Esophagus squamous epithelium (tissue), 5 donors: ENCODE measurements at regions not wholly inside any gene's neighbourhood (a gene's known extent, or its start where the extent isn't known, plus 50 kb on each side); places are given as distances from the start of the nearest gene placed in this dataset.

ENCODE experiments used
- DNase-seq: peaks from one replicate; lab custom pipeline; 2025; lab: John Stamatoyannopoulos, UW
- H3K27ac ChIP-seq, 4 donors: fragments of 200-600 bp; sonication (generic); one replicate each; pipeline ENCODE4 v1.5.1; 2016 to 2019; ENCODE audit warnings: mild to moderate bottlenecking in 1 of 4
- H3K27me3 ChIP-seq, 4 donors: fragments of 200-600 bp; sonication (generic); 1 replicate in 3 of 4; 2 replicates in 1 of 4; pipeline versions ENCODE4 v1.5.1 to v1.6.0; 2017 to 2021; ENCODE audit warnings: antibody characterized with exemption in 1 of 4
- H3K36me3 ChIP-seq, 3 donors: fragments of 200-600 bp; sonication (generic); one replicate each; pipeline ENCODE4 v1.5.1; 2016 to 2019
- H3K4me1 ChIP-seq, 3 donors: fragments of 200-600 bp; sonication (generic); one replicate each; pipeline ENCODE4 v1.5.1; 2017 to 2019
- H3K4me3 ChIP-seq, 4 donors: fragments of 200-600 bp; sonication (generic); 1 replicate in 3 of 4; 2 replicates in 1 of 4; pipeline ENCODE4 v1.5.1; 2016 to 2019; ENCODE audit warnings: mild to moderate bottlenecking in 2 of 4, moderate library complexity in 1 of 4
- H3K9me3 ChIP-seq, 3 donors: fragments of 200-600 bp; sonication (generic); one replicate each; pipeline ENCODE4 v1.5.1; 2016 to 2019
- POLR2A ChIP-seq, 4 donors: fragments of 450-650 bp; IDR thresholded peaks; one replicate each; pipeline ENCODE4 v1.6.1; 2017; ENCODE audit warnings: antibody characterized with exemption in 4 of 4, mild to moderate bottlenecking in 4 of 4, moderate library complexity in 3 of 4
- WGBS, 2 donors: methylation state at CpG; one replicate each; pipeline ENCODE4 v1.1.5; 2018; 5-methylcytosine and 5-hydroxymethylcytosine counted together
- intact Hi-C: fragments of 100-400 bp; cut with DNase I; formaldehyde crosslinking; loops from one replicate; pipeline ENCODE4 v1.15.0; 2022
- TF ChIP-seq, protein P1 (sequence below), 6 experiments: fragments of 450-650 bp in 4 of 6; fragments of 200-600 bp in 2 of 6; sonication (generic) in 2 of 6; IDR thresholded peaks; one replicate each; pipeline ENCODE4 v1.5.1; 2016 to 2019; ENCODE audit warnings: antibody characterized with exemption in 6 of 6, mild to moderate bottlenecking in 4 of 6, moderate library complexity in 4 of 6
- donor health status: DM: yes; HTN: yes; CAD: no.

DNA sequence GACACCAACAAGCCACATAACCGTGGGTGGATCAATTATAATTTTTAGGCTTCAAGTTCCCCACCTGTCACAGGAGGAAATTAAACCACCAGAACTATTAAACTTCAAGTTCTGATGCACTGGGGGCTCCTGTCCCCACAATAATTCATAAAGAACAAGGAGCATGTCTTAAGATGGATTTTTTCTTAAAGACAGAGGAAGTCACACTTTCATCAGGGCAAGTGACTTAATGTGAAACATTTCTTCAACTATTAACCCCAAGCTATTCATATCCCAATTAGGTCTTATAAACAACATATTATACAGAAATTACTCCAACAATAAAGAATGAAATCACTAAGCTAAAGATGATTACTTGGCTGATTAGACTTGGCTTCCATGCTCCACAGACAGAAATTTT lies 292.5 kb downstream of the ETAA1 start:
- WGBS, 2 donors = 27 to 31% methylated on average over 1 of the region's 1 CpG

DNA sequence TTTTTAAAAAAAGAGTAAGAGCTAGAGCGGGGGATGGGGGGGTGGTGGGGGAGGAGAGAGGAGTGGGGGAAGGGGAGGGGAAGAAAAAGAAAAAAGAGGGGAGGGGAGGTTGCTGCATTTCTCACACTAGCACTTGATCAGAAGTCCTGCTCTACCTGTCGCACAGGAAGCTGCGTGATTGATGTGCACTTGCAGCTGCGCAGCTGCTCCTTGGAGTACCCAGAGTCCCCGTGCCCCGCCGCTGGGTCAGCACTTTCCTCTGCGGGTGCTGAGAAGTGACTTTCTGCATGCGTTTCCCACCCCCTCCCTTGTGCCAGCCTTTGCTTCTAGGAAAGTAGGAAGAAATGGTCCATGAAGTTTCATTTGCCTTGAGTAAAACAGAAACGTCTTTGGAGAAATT lies 297.3 kb downstream of the ETAA1 start:
- TF ChIP-seq POLR2A (IDR thresholded peaks at IDR 0.05) = no peak
- TF ChIP-seq, protein P1, sequence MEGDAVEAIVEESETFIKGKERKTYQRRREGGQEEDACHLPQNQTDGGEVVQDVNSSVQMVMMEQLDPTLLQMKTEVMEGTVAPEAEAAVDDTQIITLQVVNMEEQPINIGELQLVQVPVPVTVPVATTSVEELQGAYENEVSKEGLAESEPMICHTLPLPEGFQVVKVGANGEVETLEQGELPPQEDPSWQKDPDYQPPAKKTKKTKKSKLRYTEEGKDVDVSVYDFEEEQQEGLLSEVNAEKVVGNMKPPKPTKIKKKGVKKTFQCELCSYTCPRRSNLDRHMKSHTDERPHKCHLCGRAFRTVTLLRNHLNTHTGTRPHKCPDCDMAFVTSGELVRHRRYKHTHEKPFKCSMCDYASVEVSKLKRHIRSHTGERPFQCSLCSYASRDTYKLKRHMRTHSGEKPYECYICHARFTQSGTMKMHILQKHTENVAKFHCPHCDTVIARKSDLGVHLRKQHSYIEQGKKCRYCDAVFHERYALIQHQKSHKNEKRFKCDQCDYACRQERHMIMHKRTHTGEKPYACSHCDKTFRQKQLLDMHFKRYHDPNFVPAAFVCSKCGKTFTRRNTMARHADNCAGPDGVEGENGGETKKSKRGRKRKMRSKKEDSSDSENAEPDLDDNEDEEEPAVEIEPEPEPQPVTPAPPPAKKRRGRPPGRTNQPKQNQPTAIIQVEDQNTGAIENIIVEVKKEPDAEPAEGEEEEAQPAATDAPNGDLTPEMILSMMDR (IDR thresholded peaks at IDR 0.05) = no peak
- Histone ChIP-seq H3K9me3 (no peaks in the 10 kb centered on the region), H3K36me3 (no peaks in the 10 kb centered on the region), H3K4me1 (peaks cover 0 to 3% (median 0%) of the 10 kb centered on the region in 3 donors), H3K27ac (no peak overlapping the region), H3K4me3 (no peak overlapping the region), H3K27me3 (peaks cover 0 to 3% (median 0%) of the 10 kb centered on the region in 4 donors)
- 28 to 41% methylated on average over 4 to 8 of the region's 10 CpGs for WGBS, 2 donors
- no peak for DNase-seq
- intact Hi-C loops = no loop called here

More for the DNA sequence above, 292.5 kb downstream of the ETAA1 start:
- intact Hi-C loops = no loop called here
- TF ChIP-seq, protein P1 (IDR thresholded peaks at IDR 0.05) = no peak
- TF ChIP-seq POLR2A (IDR thresholded peaks at IDR 0.05) = no peak
- Histone ChIP-seq H3K4me1 (peaks cover 0 to 3% (median 0%) of the 10 kb centered on the region in 3 donors), H3K9me3 (no peaks in the 10 kb centered on the region), H3K27me3 (peaks cover 0 to 3% (median 0%) of the 10 kb centered on the region in 4 donors), H3K4me3 (no peak overlapping the region), H3K36me3 (no peaks in the 10 kb centered on the region), H3K27ac (no peak overlapping the region)
- no peak for DNase-seq

DNA sequence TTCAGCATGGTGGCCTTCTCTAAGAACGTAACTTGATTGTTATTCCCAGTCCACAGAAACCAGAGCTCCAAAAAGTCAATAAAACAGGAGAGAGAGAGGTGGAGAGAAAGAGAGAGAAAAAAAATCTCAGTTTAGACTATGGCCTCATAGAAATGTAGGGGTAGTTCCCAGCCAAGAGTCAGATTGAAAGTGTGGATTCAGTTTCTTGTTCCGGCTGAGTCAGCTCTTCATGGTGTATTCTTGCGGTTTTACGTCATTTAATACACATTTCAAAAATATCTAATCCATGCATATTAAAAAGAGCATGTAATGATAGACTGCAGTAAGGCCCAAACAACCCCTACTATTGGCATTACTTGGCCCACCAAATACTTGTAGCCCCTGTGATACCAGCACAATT lies 303.9 kb downstream of the ETAA1 start:
- Histone ChIP-seq H3K36me3 (no peaks in the 10 kb centered on the region), H3K4me1 (no peaks in the 10 kb centered on the region), H3K9me3 (no peaks in the 10 kb centered on the region), H3K4me3 (no peak overlapping the region), H3K27ac (no peak overlapping the region), H3K27me3 (no peaks in the 10 kb centered on the region)
- no peak for DNase-seq
- intact Hi-C loops = no loop called here
- TF ChIP-seq, protein P1 (IDR thresholded peaks at IDR 0.05) = no peak
- no peak for TF ChIP-seq POLR2A (IDR thresholded peaks at IDR 0.05)
- WGBS, 2 donors = 90 to 92% methylated on average over 4 of the region's 4 CpGs

DNA sequence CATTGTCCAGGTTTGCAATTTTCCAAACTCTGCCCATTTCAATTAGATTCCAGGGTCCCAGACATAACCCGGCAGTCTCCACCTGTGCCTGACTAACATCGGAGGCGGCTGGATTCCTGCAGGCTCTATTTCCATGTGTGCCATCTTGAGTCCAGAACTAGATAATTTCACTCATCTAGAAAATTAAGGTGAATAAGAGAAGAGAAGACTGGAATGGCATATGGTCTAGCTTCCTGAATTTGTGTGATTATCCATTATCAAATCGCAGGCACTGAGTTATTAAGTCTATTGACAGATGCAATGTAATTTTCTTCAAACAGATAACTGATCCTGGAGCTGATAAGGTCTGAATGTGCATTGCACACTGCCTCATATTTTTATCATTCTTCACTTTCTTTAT lies 305.2 kb downstream of the ETAA1 start:
- 88 to 96% methylated on average over 4 of the region's 4 CpGs for WGBS, 2 donors
- no peak for TF ChIP-seq POLR2A (IDR thresholded peaks at IDR 0.05)
- TF ChIP-seq, protein P1 (IDR thresholded peaks at IDR 0.05) = no peak
- Histone ChIP-seq H3K27ac (no peak overlapping the region), H3K27me3 (no peaks in the 10 kb centered on the region), H3K4me1 (no peaks in the 10 kb centered on the region), H3K4me3 (no peak overlapping the region), H3K36me3 (no peaks in the 10 kb centered on the region), H3K9me3 (no peaks in the 10 kb centered on the region)
- intact Hi-C loops = no loop called here
- DNase-seq = no peak

DNA sequence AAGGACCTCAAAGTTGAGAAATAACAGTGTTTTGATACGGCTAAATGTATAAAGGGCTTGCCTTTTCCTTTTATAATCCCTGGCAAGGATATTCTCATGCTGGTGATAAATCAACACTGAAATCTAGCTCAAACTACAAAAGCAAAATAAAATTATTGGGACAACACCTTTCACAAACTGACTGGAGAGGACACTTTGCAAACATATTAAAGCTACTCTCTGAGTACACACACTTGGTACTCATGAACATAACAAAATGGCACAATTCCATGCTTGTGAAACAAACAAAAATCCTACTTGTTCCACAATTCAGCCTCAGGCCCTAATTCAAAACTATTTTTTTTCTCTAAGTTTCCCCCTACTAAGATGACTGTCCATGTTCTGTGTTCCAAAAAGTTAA lies 305.8 kb downstream of the ETAA1 start:
- WGBS, 2 donors = 33 to 73% methylated on average over 1 of the region's 1 CpG
- no peak overlapping the region for H3K4me3 ChIP-seq
- H3K4me1 ChIP-seq = no peaks in the 10 kb centered on the region
- DNase-seq = no peak
- no peak for TF ChIP-seq POLR2A (IDR thresholded peaks at IDR 0.05)
- TF ChIP-seq, protein P1 (IDR thresholded peaks at IDR 0.05) = no peak
- no peaks in the 10 kb centered on the region for H3K27me3 ChIP-seq
- no peak overlapping the region for H3K27ac ChIP-seq
- H3K9me3 ChIP-seq = no peaks in the 10 kb centered on the region
- no peaks in the 10 kb centered on the region for H3K36me3 ChIP-seq
- intact Hi-C loops = no loop called here
